RWPE2 (cell line): ENCODE measurements at regions not wholly inside any gene's neighbourhood (a gene's known extent, or its start where the extent isn't known, plus 50 kb on each side); places are given as distances from the start of the nearest gene placed in this dataset.

Experiments used
- ATAC-seq: fragments of 200-7000 bp; cut with Tn5 transposase; 3 replicates; pipeline ENCODE4 v1.9.1; 2021; ENCODE audit warnings: low read depth
- DNase-seq: peaks from one replicate; pipeline ENCODE4 v3.0.0-alpha.2; 2020; ENCODE audit warnings: low spot score
- H3K27ac ChIP-seq: fragments of 450-650 bp; 2 replicates; pipeline ENCODE4 v1.5.1; 2017; ENCODE audit warnings: mild to moderate bottlenecking; ENCODE audit not compliant: poor library complexity, severe bottlenecking
- H3K27me3 ChIP-seq: fragments of 250-450 bp; sonication (Bioruptor Pico); 2 replicates; pipeline ENCODE4 v1.5.1; 2021; ENCODE audit warnings: mild to moderate bottlenecking, moderate library complexity; ENCODE audit not compliant: insufficient read depth, poor library complexity, severe bottlenecking
- H3K36me3 ChIP-seq: fragments of 250-450 bp; sonication (Bioruptor Pico); 2 replicates; pipeline ENCODE4 v1.5.1; 2020; ENCODE audit warnings: low read depth, mild to moderate bottlenecking, moderate library complexity
- H3K4me1 ChIP-seq: fragments of 250-450 bp; sonication (Bioruptor Pico); 2 replicates; pipeline ENCODE4 v1.5.1; 2021; ENCODE audit warnings: mild to moderate bottlenecking, moderate library complexity; ENCODE audit not compliant: insufficient read depth, poor library complexity, severe bottlenecking
- H3K4me3 ChIP-seq: fragments of 250-450 bp; sonication (Bioruptor Pico); 2 replicates; pipeline ENCODE4 v1.5.1; 2021; ENCODE audit warnings: mild to moderate bottlenecking, moderate library complexity; ENCODE audit not compliant: severe bottlenecking
- H3K9me3 ChIP-seq: fragments of 250-450 bp; sonication (Bioruptor Pico); 2 replicates; pipeline ENCODE4 v1.5.1; 2021; ENCODE audit warnings: mild to moderate bottlenecking, moderate library complexity; ENCODE audit not compliant: severe bottlenecking
- TF ChIP-seq, protein P1 (sequence below): fragments of 450-650 bp; IDR thresholded peaks from one replicate; pipeline ENCODE4 v1.5.1; 2017; ENCODE audit warnings: mild to moderate bottlenecking, moderate library complexity; ENCODE audit not compliant: poor library complexity, severe bottlenecking

DNA sequence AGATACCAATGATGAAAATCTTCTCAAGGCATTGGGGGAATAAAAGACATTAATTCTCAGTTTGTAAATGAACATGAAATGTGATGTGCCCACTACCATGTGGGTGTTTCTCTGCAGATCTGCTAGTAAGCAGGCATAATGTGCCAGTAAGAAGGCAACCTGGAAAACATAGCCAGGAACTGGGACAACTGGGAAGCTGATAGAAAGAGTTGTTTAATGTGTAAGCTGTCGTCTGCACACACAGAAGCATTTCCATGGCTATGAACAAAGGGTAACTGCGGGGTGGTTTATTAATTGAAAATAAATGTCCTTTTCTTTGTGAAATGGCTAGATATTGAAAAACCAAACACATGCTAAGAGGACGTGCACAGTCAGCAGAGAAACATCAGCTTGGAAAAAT is 52.0 kb downstream of the ZC3H11B start:
- no peak for ATAC-seq
- DNase-seq = no peak
- no peaks in the 10 kb centered on the region for H3K36me3 ChIP-seq

DNA sequence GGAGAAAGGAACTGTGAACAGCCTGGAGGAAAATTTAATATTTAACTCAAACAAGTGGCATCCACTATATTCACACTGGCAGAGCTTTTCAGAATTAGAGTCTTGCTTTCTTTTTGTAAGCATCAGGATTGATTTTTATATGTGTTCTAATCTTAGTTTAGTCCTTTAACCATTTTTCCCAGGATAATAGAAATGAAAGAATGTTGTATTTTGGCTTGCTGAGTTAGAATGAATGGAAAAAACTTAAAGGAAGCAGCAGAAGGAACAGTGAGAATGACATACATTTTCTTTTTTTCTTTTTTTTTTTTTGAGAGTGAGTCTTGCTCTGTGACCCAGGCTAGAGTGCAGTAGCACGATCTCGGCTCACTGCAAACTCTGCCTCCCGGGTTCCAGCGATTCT is 53.0 kb downstream of the ZC3H11B start:
- ATAC-seq (no peak), DNase-seq (no peak)
- H3K4me1 ChIP-seq = no peaks in the 10 kb centered on the region
- H3K36me3 ChIP-seq = no peaks in the 10 kb centered on the region
- H3K27ac ChIP-seq = no peak overlapping the region
- H3K9me3 ChIP-seq = no peaks in the 10 kb centered on the region
- H3K4me3 ChIP-seq = no peak overlapping the region
- no peaks in the 10 kb centered on the region for H3K27me3 ChIP-seq
- TF ChIP-seq, protein P1, sequence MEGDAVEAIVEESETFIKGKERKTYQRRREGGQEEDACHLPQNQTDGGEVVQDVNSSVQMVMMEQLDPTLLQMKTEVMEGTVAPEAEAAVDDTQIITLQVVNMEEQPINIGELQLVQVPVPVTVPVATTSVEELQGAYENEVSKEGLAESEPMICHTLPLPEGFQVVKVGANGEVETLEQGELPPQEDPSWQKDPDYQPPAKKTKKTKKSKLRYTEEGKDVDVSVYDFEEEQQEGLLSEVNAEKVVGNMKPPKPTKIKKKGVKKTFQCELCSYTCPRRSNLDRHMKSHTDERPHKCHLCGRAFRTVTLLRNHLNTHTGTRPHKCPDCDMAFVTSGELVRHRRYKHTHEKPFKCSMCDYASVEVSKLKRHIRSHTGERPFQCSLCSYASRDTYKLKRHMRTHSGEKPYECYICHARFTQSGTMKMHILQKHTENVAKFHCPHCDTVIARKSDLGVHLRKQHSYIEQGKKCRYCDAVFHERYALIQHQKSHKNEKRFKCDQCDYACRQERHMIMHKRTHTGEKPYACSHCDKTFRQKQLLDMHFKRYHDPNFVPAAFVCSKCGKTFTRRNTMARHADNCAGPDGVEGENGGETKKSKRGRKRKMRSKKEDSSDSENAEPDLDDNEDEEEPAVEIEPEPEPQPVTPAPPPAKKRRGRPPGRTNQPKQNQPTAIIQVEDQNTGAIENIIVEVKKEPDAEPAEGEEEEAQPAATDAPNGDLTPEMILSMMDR = no peak

More for the DNA sequence above, 52.0 kb downstream of the ZC3H11B start:
- H3K27ac ChIP-seq = no peak overlapping the region
- no peaks in the 10 kb centered on the region for H3K9me3 ChIP-seq
- H3K4me3 ChIP-seq = no peak overlapping the region
- H3K27me3 ChIP-seq = no peaks in the 10 kb centered on the region
- no peaks in the 10 kb centered on the region for H3K4me1 ChIP-seq
- TF ChIP-seq, protein P1 = no peak

- TF ChIP-seq, protein P1 = no peak
- Histone ChIP-seq H3K4me3 (no peak overlapping the region), H3K4me1 (no peaks in the 10 kb centered on the region), H3K27ac (no peak overlapping the region), H3K9me3 (no peaks in the 10 kb centered on the region), H3K27me3 (no peaks in the 10 kb centered on the region), H3K36me3 (no peaks in the 10 kb centered on the region)
- ATAC-seq (0 out of 3 replicates have a peak, but pooled peaks have one; percentile 38), DNase-seq (no peak)
Measured at GRCh38 chr1:219555806-219556205, 57.1 kb downstream of the ZC3H11B start.

GRCh38 chr1:219555031-219555692 is 57.7 kb downstream of the ZC3H11B start:
- no peaks in the 10 kb centered on the region for H3K4me1 ChIP-seq
- H3K27me3 ChIP-seq = no peaks in the 10 kb centered on the region
- no peak overlapping the region for H3K27ac ChIP-seq
- DNase-seq (no peak), ATAC-seq (peak; percentile 58)
- H3K4me3 ChIP-seq = no peak overlapping the region
- no peaks in the 10 kb centered on the region for H3K9me3 ChIP-seq
- TF ChIP-seq, protein P1 = no peak
- no peaks in the 10 kb centered on the region for H3K36me3 ChIP-seq

DNA sequence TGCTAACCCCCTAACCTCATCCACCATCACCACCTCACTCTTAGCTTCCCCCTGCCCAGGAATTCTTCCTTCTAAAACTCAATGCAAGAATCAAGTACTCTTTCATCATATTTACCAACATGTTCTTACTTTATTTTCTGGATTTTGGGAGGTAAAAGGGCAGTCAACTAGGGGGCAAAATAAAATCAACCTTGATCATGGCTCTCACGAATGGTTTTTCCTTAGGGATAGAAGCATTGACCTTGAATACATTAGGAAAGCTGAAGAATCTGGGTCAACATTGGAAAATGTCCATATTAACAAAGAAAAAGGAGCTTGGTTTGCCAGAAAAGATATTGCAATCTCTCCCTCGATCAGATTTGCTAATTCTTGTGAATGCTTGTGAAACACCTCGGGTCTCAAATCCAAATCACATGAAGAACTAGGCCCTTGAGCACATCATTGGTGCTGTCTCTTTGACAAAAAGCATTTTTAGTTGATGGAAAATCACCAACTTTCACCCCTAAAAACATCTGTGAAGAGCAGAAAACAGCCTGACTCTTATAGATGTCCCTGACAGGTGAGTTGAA is 58.9 kb downstream of the ZC3H11B start:
- Histone ChIP-seq H3K27me3 (no peaks in the 10 kb centered on the region), H3K27ac (no peak overlapping the region), H3K9me3 (no peaks in the 10 kb centered on the region), H3K4me1 (no peaks in the 10 kb centered on the region), H3K4me3 (no peak overlapping the region), H3K36me3 (no peaks in the 10 kb centered on the region)
- TF ChIP-seq, protein P1 = no peak
- ATAC-seq = no peak
- no peak for DNase-seq
